Stomach (tissue), 8 donors: ENCODE measurements at regions not wholly inside any gene's neighbourhood (a gene's known extent, or its start where the extent isn't known, plus 50 kb on each side); places are given as distances from the start of the nearest gene placed in this dataset.

Experiments
- DNase-seq, 2 donors: peaks; one replicate each; pipeline versions ENCODE4 v3.0.0 to v3.0.0-alpha.2; 2013 to 2019
- H3K27ac ChIP-seq, 5 donors: fragments of 200-600 bp in 4 of 5; sonication (generic) in 4 of 5; one replicate each; pipeline ENCODE4 v1.5.1; 2013 to 2019; ENCODE audit warnings: mild to moderate bottlenecking in 1 of 5, moderate library complexity in 1 of 5
- H3K27me3 ChIP-seq, 3 donors: fragments of 200-600 bp; sonication (generic); one replicate each; pipeline ENCODE4 v1.5.1; 2017 to 2019; ENCODE audit warnings: mixed run types in 1 of 3
- H3K36me3 ChIP-seq, 4 donors: fragments of 200-600 bp; sonication (generic); 1 replicate in 3 of 4; 2 replicates in 1 of 4; pipeline ENCODE4 v1.5.1; 2016 to 2019
- H3K4me1 ChIP-seq, 4 donors: fragments of 200-600 bp; sonication (generic); one replicate each; pipeline ENCODE4 v1.5.1; 2016 to 2019
- H3K4me3 ChIP-seq, 4 donors: fragments of 200-600 bp; sonication (generic) in 3 of 4; one replicate each; pipeline ENCODE4 v1.5.1; 2016 to 2019; ENCODE audit warnings: mild to moderate bottlenecking in 1 of 4
- H3K9me3 ChIP-seq, 4 donors: fragments of 200-600 bp; sonication (generic); one replicate each; pipeline ENCODE4 v1.5.1; 2016 to 2019
- EP300 ChIP-seq: sonication (generic); formaldehyde crosslinking; IDR thresholded peaks from one replicate; pipeline ENCODE4 v1.6.1; 2017; ENCODE audit warnings: antibody characterized with exemption
- POLR2A ChIP-seq, 4 donors: fragments of 450-650 bp; IDR thresholded peaks; one replicate each; pipeline ENCODE4 v1.6.1; 2016; ENCODE audit warnings: antibody characterized with exemption in 4 of 4, control low read depth in 2 of 4, mild to moderate bottlenecking in 1 of 4, moderate library complexity in 1 of 4
- POLR2AphosphoS5 ChIP-seq, 3 donors: sonication (generic); formaldehyde crosslinking; IDR thresholded peaks; one replicate each; pipeline ENCODE4 v1.6.1; 2016; ENCODE audit warnings: antibody characterized with exemption in 3 of 3
- whole genome bisulfite sequencing, 5 donors: extraction: QIAGEN DNeasy Blood & Tissue Kit in 3 of 5; methylation state at CpG; one replicate each; pipeline versions ENCODE4 v1.1.5 to v1.1.7; 2013 to 2018; 5-methylcytosine and 5-hydroxymethylcytosine counted together
- intact Hi-C: fragments of 100-400 bp; cut with DNase I; formaldehyde crosslinking; loops from one replicate; pipeline ENCODE4 v1.15.1; 2023; ENCODE audit warnings: low total_unique reads
- TF ChIP-seq, protein P1 (sequence below), 7 experiments: fragments of 450-650 bp in 4 of 7; fragments of 200-600 bp in 3 of 7; sonication (generic) in 3 of 7; IDR thresholded peaks; one replicate each; pipeline ENCODE4 v1.5.1; 2016 to 2019; ENCODE audit warnings: antibody characterized with exemption in 7 of 7, control low read depth in 2 of 7, mild to moderate bottlenecking in 1 of 7
- donor health status: healthy with polysubstance abuse.
- donor health status: Bipolar disorder and iron deficiency.
- donor health status: healthy.

- Histone ChIP-seq H3K36me3 (no peaks in the 10 kb centered on the region), H3K4me1 (peaks cover 0 to 7% (median 2%) of the 10 kb centered on the region in 4 donors), H3K4me3 (no peak overlapping the region), H3K9me3 (no peaks in the 10 kb centered on the region), H3K27me3 (no peaks in the 10 kb centered on the region), H3K27ac (no peak overlapping the region)
- TF ChIP-seq POLR2A (IDR thresholded peaks at IDR 0.05): no peak
- TF ChIP-seq POLR2AphosphoS5 (IDR thresholded peaks at IDR 0.05): no peak
- TF ChIP-seq, protein P1, sequence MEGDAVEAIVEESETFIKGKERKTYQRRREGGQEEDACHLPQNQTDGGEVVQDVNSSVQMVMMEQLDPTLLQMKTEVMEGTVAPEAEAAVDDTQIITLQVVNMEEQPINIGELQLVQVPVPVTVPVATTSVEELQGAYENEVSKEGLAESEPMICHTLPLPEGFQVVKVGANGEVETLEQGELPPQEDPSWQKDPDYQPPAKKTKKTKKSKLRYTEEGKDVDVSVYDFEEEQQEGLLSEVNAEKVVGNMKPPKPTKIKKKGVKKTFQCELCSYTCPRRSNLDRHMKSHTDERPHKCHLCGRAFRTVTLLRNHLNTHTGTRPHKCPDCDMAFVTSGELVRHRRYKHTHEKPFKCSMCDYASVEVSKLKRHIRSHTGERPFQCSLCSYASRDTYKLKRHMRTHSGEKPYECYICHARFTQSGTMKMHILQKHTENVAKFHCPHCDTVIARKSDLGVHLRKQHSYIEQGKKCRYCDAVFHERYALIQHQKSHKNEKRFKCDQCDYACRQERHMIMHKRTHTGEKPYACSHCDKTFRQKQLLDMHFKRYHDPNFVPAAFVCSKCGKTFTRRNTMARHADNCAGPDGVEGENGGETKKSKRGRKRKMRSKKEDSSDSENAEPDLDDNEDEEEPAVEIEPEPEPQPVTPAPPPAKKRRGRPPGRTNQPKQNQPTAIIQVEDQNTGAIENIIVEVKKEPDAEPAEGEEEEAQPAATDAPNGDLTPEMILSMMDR (IDR thresholded peaks at IDR 0.05): no peak
- TF ChIP-seq EP300: no peak
- no peak for DNase-seq
- 51 to 62% (median 55%) methylated on average over 2 of the region's 2 CpGs for WGBS, 5 donors
- intact Hi-C loops: no loop called here
Measured at GRCh38 chr5:165616490-165617405, 2111.3 kb downstream of the MAT2B start.

- Histone ChIP-seq H3K27ac (no peak overlapping the region), H3K4me1 (peaks cover 0 to 7% (median 2%) of the 10 kb centered on the region in 4 donors), H3K27me3 (no peaks in the 10 kb centered on the region), H3K9me3 (no peaks in the 10 kb centered on the region), H3K4me3 (no peak overlapping the region), H3K36me3 (no peaks in the 10 kb centered on the region)
- 37 to 72% (median 49%) methylated on average over 2 of the region's 2 CpGs for WGBS, 5 donors
- intact Hi-C loops: no loop called here
- TF ChIP-seq POLR2A (IDR thresholded peaks at IDR 0.05): no peak
- TF ChIP-seq, protein P1 (IDR thresholded peaks at IDR 0.05): no peak
- no peak for TF ChIP-seq EP300
- TF ChIP-seq POLR2AphosphoS5 (IDR thresholded peaks at IDR 0.05): no peak
- DNase-seq: no peak
Measured at GRCh38 chr5:165617491-165617890, 2112.1 kb downstream of the MAT2B start.

DNA sequence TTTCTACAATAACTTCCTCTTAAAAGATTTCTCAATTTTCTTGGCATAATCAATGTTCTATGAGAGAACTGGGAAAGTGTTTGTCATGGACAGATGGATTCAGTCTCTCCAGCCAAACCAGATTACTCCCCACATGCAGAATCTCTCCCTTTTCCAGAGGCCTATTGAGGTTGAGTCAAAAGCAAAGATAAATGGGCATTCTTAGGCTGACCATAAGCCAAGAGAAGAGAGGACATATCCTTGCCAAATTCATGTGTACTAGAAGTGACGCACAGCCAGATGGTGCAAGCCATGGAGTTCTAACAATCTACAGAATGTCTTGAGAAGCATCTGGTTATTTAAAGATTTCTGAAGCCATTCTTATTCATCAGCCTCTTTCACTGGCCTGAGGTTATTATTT, 2115.0 kb downstream of the MAT2B start:
- Histone ChIP-seq H3K27me3 (no peaks in the 10 kb centered on the region), H3K36me3 (no peaks in the 10 kb centered on the region), H3K4me3 (no peak overlapping the region), H3K27ac (peak overlapping the region in 1 of 5 donors; percentile 16), H3K4me1 (peaks cover 0 to 7% (median 2%) of the 10 kb centered on the region in 4 donors), H3K9me3 (no peaks in the 10 kb centered on the region)
- TF ChIP-seq POLR2AphosphoS5 (IDR thresholded peaks at IDR 0.05) (peak in 1 of 3 donors; percentile 15), EP300 (no peak)
- intact Hi-C loops: no loop called here
- 59 to 88% (median 80%) methylated on average over 1 of the region's 1 CpG for WGBS, 5 donors
- DNase-seq: peak in 1 of 2 donors; percentile 84

- Histone ChIP-seq H3K36me3 (no peaks in the 10 kb centered on the region), H3K27ac (no peak overlapping the region), H3K4me1 (no peaks in the 10 kb centered on the region), H3K4me3 (peak overlapping the region in 3 of 4 donors; percentile 18 to 21 (median 19)), H3K27me3 (no peaks in the 10 kb centered on the region), H3K9me3 (no peaks in the 10 kb centered on the region)
- intact Hi-C loops: no loop called here
- DNase-seq: no peak
- TF ChIP-seq EP300 (no peak), POLR2A (IDR thresholded peaks at IDR 0.05) (no peak), POLR2AphosphoS5 (IDR thresholded peaks at IDR 0.05) (no peak)
- TF ChIP-seq, protein P1 (IDR thresholded peaks at IDR 0.05): no peak
- 61 to 72% (median 65%) methylated on average over 7 of the region's 7 CpGs for WGBS, 5 donors
Measured at GRCh38 chr5:165622864-165623536, 2117.6 kb downstream of the MAT2B start.
